ENCODE measurements at regions not wholly inside any gene's neighbourhood (a gene's known extent, or its start where the extent isn't known, plus 50 kb on each side); places are given as distances from the start of the nearest gene placed in this dataset.
"Not testable (repeated sequence)": the region's sequence is repeated elsewhere in the genome, so short reads cannot be mapped to it uniquely, and the experiment has no call there.

GRCh38 chr16:26596033-26596432 is 470.7 kb upstream of the C16orf82 start:
- not testable (repeated sequence) for H3K27ac ChIP-seq (ENCODE audit: low read depth in 2 of 2, low read length in 2 of 2); H3K4me1 ChIP-seq (ENCODE audit: control insufficient read depth in 2 of 2, insufficient read depth in 2 of 2, low read length in 2 of 2); H3K9me3 ChIP-seq (ENCODE audit: control insufficient read depth in 2 of 2, low read length in 2 of 2); H3K27me3 ChIP-seq (ENCODE audit: control insufficient read depth in 2 of 2, insufficient read depth in 2 of 2, low read length in 2 of 2); H3K9ac ChIP-seq (ENCODE audit: low read depth in 1 of 2, low read length in 2 of 2); H3K36me3 ChIP-seq (ENCODE audit: control insufficient read depth in 2 of 2, insufficient read depth in 2 of 2, low read length in 2 of 2); H3K4me3 ChIP-seq (ENCODE audit: low read length in 2 of 2)

- Histone ChIP-seq H3K36me3 (ENCODE audit: control insufficient read depth in 2 of 2, insufficient read depth in 2 of 2, low read length in 2 of 2) (no peaks in the 10 kb centered on the region), H3K27me3 (ENCODE audit: control insufficient read depth in 2 of 2, insufficient read depth in 2 of 2, low read length in 2 of 2) (no peaks in the 10 kb centered on the region), H3K4me1 (ENCODE audit: control insufficient read depth in 2 of 2, insufficient read depth in 2 of 2, low read length in 2 of 2) (no peaks in the 10 kb centered on the region), H3K4me3 (ENCODE audit: low read length in 2 of 2) (no peak overlapping the region), H3K9me3 (ENCODE audit: control insufficient read depth in 2 of 2, low read length in 2 of 2) (no peaks in the 10 kb centered on the region), H3K9ac (ENCODE audit: low read depth in 1 of 2, low read length in 2 of 2) (no peak overlapping the region), H3K27ac (ENCODE audit: low read depth in 2 of 2, low read length in 2 of 2) (no peak overlapping the region)
Measured at GRCh38 chr16:26598061-26598460, 468.7 kb upstream of the C16orf82 start.

- no peak overlapping the region for H3K4me3 ChIP-seq (ENCODE audit: low read length in 2 of 2)
- no peaks in the 10 kb centered on the region for H3K27me3 ChIP-seq (ENCODE audit: control insufficient read depth in 2 of 2, insufficient read depth in 2 of 2, low read length in 2 of 2)
- no peak overlapping the region for H3K9ac ChIP-seq (ENCODE audit: low read depth in 1 of 2, low read length in 2 of 2)
- no peaks in the 10 kb centered on the region for H3K4me1 ChIP-seq (ENCODE audit: control insufficient read depth in 2 of 2, insufficient read depth in 2 of 2, low read length in 2 of 2)
- no peaks in the 10 kb centered on the region for H3K9me3 ChIP-seq (ENCODE audit: control insufficient read depth in 2 of 2, low read length in 2 of 2)
- no peak overlapping the region for H3K27ac ChIP-seq (ENCODE audit: low read depth in 2 of 2, low read length in 2 of 2)
- no peaks in the 10 kb centered on the region for H3K36me3 ChIP-seq (ENCODE audit: control insufficient read depth in 2 of 2, insufficient read depth in 2 of 2, low read length in 2 of 2)
Measured at GRCh38 chr16:26598998-26599784, 467.5 kb upstream of the C16orf82 start.

- Histone ChIP-seq H3K27me3 (ENCODE audit: control insufficient read depth in 2 of 2, insufficient read depth in 2 of 2, low read length in 2 of 2) (no peaks in the 10 kb centered on the region), H3K27ac (ENCODE audit: low read depth in 2 of 2, low read length in 2 of 2) (no peak overlapping the region), H3K4me3 (ENCODE audit: low read length in 2 of 2) (no peak overlapping the region), H3K4me1 (ENCODE audit: control insufficient read depth in 2 of 2, insufficient read depth in 2 of 2, low read length in 2 of 2) (no peaks in the 10 kb centered on the region), H3K36me3 (ENCODE audit: control insufficient read depth in 2 of 2, insufficient read depth in 2 of 2, low read length in 2 of 2) (no peaks in the 10 kb centered on the region), H3K9ac (ENCODE audit: low read depth in 1 of 2, low read length in 2 of 2) (no peak overlapping the region), H3K9me3 (ENCODE audit: control insufficient read depth in 2 of 2, low read length in 2 of 2) (no peaks in the 10 kb centered on the region)
Measured at GRCh38 chr16:26599785-26600104, 467.0 kb upstream of the C16orf82 start.

- H3K27ac ChIP-seq (ENCODE audit: low read depth in 2 of 2, low read length in 2 of 2): no peak overlapping the region
- no peaks in the 10 kb centered on the region for H3K36me3 ChIP-seq (ENCODE audit: control insufficient read depth in 2 of 2, insufficient read depth in 2 of 2, low read length in 2 of 2)
- no peaks in the 10 kb centered on the region for H3K9me3 ChIP-seq (ENCODE audit: control insufficient read depth in 2 of 2, low read length in 2 of 2)
- H3K27me3 ChIP-seq (ENCODE audit: control insufficient read depth in 2 of 2, insufficient read depth in 2 of 2, low read length in 2 of 2): no peaks in the 10 kb centered on the region
- H3K9ac ChIP-seq (ENCODE audit: low read depth in 1 of 2, low read length in 2 of 2): no peak overlapping the region
- no peaks in the 10 kb centered on the region for H3K4me1 ChIP-seq (ENCODE audit: control insufficient read depth in 2 of 2, insufficient read depth in 2 of 2, low read length in 2 of 2)
- H3K4me3 ChIP-seq (ENCODE audit: low read length in 2 of 2): no peak overlapping the region
Measured at GRCh38 chr16:26601335-26601734, 465.4 kb upstream of the C16orf82 start.

- H3K9me3 ChIP-seq (ENCODE audit: control insufficient read depth in 2 of 2, low read length in 2 of 2): no peaks in the 10 kb centered on the region
- no peaks in the 10 kb centered on the region for H3K4me1 ChIP-seq (ENCODE audit: control insufficient read depth in 2 of 2, insufficient read depth in 2 of 2, low read length in 2 of 2)
- no peaks in the 10 kb centered on the region for H3K36me3 ChIP-seq (ENCODE audit: control insufficient read depth in 2 of 2, insufficient read depth in 2 of 2, low read length in 2 of 2)
- no peak overlapping the region for H3K9ac ChIP-seq (ENCODE audit: low read depth in 1 of 2, low read length in 2 of 2)
- no peaks in the 10 kb centered on the region for H3K27me3 ChIP-seq (ENCODE audit: control insufficient read depth in 2 of 2, insufficient read depth in 2 of 2, low read length in 2 of 2)
- no peak overlapping the region for H3K27ac ChIP-seq (ENCODE audit: low read depth in 2 of 2, low read length in 2 of 2)
- no peak overlapping the region for H3K4me3 ChIP-seq (ENCODE audit: low read length in 2 of 2)
Measured at GRCh38 chr16:26605626-26606271, 461.0 kb upstream of the C16orf82 start.

- no peak overlapping the region for H3K9ac ChIP-seq (ENCODE audit: low read depth in 1 of 2, low read length in 2 of 2)
- no peak overlapping the region for H3K27ac ChIP-seq (ENCODE audit: low read depth in 2 of 2, low read length in 2 of 2)
Measured at GRCh38 chr16:26606381-26607150, 460.2 kb upstream of the C16orf82 start.

GRCh38 chr16:26614237-26614841 is 452.4 kb upstream of the C16orf82 start:
- H3K9me3 ChIP-seq (ENCODE audit: control insufficient read depth in 2 of 2, low read length in 2 of 2): no peaks in the 10 kb centered on the region
- no peak overlapping the region for H3K27ac ChIP-seq (ENCODE audit: low read depth in 2 of 2, low read length in 2 of 2)
- H3K27me3 ChIP-seq (ENCODE audit: control insufficient read depth in 2 of 2, insufficient read depth in 2 of 2, low read length in 2 of 2): no peaks in the 10 kb centered on the region
- no peak overlapping the region for H3K9ac ChIP-seq (ENCODE audit: low read depth in 1 of 2, low read length in 2 of 2)
- no peak overlapping the region for H3K4me3 ChIP-seq (ENCODE audit: low read length in 2 of 2)
- no peaks in the 10 kb centered on the region for H3K4me1 ChIP-seq (ENCODE audit: control insufficient read depth in 2 of 2, insufficient read depth in 2 of 2, low read length in 2 of 2)
- no peaks in the 10 kb centered on the region for H3K36me3 ChIP-seq (ENCODE audit: control insufficient read depth in 2 of 2, insufficient read depth in 2 of 2, low read length in 2 of 2)

More at GRCh38 chr16:26606381-26607150, 460.2 kb upstream of the C16orf82 start:
- Histone ChIP-seq H3K9me3 (ENCODE audit: control insufficient read depth in 2 of 2, low read length in 2 of 2) (no peaks in the 10 kb centered on the region), H3K4me1 (ENCODE audit: control insufficient read depth in 2 of 2, insufficient read depth in 2 of 2, low read length in 2 of 2) (no peaks in the 10 kb centered on the region), H3K27me3 (ENCODE audit: control insufficient read depth in 2 of 2, insufficient read depth in 2 of 2, low read length in 2 of 2) (no peaks in the 10 kb centered on the region), H3K4me3 (ENCODE audit: low read length in 2 of 2) (no peak overlapping the region), H3K36me3 (ENCODE audit: control insufficient read depth in 2 of 2, insufficient read depth in 2 of 2, low read length in 2 of 2) (no peaks in the 10 kb centered on the region)

GRCh38 chr16:26623442-26623841 is 443.3 kb upstream of the C16orf82 start:
- no peaks in the 10 kb centered on the region for H3K4me1 ChIP-seq (ENCODE audit: control insufficient read depth in 2 of 2, insufficient read depth in 2 of 2, low read length in 2 of 2)
- no peak overlapping the region for H3K9ac ChIP-seq (ENCODE audit: low read depth in 1 of 2, low read length in 2 of 2)
- no peaks in the 10 kb centered on the region for H3K27me3 ChIP-seq (ENCODE audit: control insufficient read depth in 2 of 2, insufficient read depth in 2 of 2, low read length in 2 of 2)
- H3K4me3 ChIP-seq (ENCODE audit: low read length in 2 of 2): no peak overlapping the region
- no peaks in the 10 kb centered on the region for H3K36me3 ChIP-seq (ENCODE audit: control insufficient read depth in 2 of 2, insufficient read depth in 2 of 2, low read length in 2 of 2)
- H3K9me3 ChIP-seq (ENCODE audit: control insufficient read depth in 2 of 2, low read length in 2 of 2): no peaks in the 10 kb centered on the region
- H3K27ac ChIP-seq (ENCODE audit: low read depth in 2 of 2, low read length in 2 of 2): no peak overlapping the region

GRCh38 chr16:26627958-26628357 is 438.8 kb upstream of the C16orf82 start:
- no peaks in the 10 kb centered on the region for H3K4me1 ChIP-seq (ENCODE audit: control insufficient read depth in 2 of 2, insufficient read depth in 2 of 2, low read length in 2 of 2)
- H3K27ac ChIP-seq (ENCODE audit: low read depth in 2 of 2, low read length in 2 of 2): no peak overlapping the region
- no peak overlapping the region for H3K9ac ChIP-seq (ENCODE audit: low read depth in 1 of 2, low read length in 2 of 2)
- H3K9me3 ChIP-seq (ENCODE audit: control insufficient read depth in 2 of 2, low read length in 2 of 2): no peaks in the 10 kb centered on the region
- H3K36me3 ChIP-seq (ENCODE audit: control insufficient read depth in 2 of 2, insufficient read depth in 2 of 2, low read length in 2 of 2): no peaks in the 10 kb centered on the region
- H3K4me3 ChIP-seq (ENCODE audit: low read length in 2 of 2): no peak overlapping the region
- H3K27me3 ChIP-seq (ENCODE audit: control insufficient read depth in 2 of 2, insufficient read depth in 2 of 2, low read length in 2 of 2): no peaks in the 10 kb centered on the region

Measured in mucosa of rectum (tissue), 2 donors.